ENCODE measurements at regions not wholly inside any gene's neighbourhood (a gene's known extent, or its start where the extent isn't known, plus 50 kb on each side); places are given as distances from the start of the nearest gene placed in this dataset.

GRCh38 chr11:134761386-134761785, 349.3 kb upstream of the B3GAT1 start:
- DNase-seq = no peak

- no peak for DNase-seq
Measured at GRCh38 chr11:134760957-134761356, 348.9 kb upstream of the B3GAT1 start.

GRCh38 chr11:134760299-134760698, 348.3 kb upstream of the B3GAT1 start:
- no peak for DNase-seq

DNA sequence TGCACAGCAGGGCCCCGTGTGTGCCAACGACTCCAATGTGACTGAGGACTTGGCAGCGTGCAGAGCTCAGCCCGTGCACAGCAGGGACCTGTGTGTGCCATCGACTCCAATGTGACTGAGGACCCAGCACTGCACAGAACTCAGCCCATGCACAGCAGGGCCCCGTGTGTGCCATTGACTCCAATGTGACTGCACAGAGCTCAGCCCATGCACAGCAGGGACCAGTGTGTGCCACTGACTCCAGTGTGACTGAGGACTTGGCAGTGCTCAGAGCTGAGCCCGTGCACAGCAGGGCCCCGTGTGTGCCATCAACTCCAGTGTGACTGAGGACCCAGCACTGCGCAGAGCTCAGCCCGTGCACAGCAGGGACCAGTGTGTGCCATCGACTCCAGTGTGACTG, 347.8 kb upstream of the B3GAT1 start:
- DNase-seq = no peak

DNA sequence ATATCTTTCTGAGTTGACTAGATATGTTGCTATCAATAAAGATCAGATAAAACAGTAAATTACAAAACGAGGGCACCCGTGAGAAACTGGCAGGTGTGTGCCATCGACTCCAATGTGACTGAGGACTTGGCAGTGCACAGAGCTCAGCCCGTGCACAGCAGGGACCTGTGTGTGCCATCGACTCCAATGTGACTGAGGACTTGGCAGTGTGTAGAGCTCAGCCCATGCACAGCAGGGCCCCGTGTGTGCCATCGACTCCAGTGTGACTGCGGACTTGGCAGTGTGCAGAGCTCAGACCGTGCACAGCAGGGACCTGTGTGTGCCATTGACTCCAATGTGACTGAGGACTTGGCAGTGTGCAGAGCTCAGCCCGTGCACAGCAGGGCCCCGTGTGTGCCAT, 347.2 kb upstream of the B3GAT1 start:
- DNase-seq = no peak

GRCh38 chr11:134758342-134758931, 346.4 kb upstream of the B3GAT1 start:
- DNase-seq = no peak

DNA sequence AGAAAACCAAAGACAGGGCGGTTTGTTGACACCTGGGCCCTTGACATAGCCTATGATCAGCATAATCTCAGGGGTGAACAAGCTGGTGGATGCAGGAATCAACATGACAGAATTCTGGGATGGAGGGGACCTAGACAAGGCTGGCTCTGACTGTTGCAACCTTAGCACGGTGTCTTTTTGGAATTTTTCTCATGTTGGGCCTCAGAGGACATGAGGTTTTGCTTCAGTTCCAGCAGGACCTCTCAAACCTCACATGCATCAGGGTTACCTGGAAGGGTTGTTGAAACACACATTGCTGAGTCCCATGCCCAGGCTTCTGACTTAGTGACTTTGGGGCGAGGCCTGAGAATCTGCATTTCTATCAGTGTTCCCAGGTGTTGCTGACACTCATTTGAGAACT, 345.6 kb upstream of the B3GAT1 start:
- DNase-seq = no peak

DNA sequence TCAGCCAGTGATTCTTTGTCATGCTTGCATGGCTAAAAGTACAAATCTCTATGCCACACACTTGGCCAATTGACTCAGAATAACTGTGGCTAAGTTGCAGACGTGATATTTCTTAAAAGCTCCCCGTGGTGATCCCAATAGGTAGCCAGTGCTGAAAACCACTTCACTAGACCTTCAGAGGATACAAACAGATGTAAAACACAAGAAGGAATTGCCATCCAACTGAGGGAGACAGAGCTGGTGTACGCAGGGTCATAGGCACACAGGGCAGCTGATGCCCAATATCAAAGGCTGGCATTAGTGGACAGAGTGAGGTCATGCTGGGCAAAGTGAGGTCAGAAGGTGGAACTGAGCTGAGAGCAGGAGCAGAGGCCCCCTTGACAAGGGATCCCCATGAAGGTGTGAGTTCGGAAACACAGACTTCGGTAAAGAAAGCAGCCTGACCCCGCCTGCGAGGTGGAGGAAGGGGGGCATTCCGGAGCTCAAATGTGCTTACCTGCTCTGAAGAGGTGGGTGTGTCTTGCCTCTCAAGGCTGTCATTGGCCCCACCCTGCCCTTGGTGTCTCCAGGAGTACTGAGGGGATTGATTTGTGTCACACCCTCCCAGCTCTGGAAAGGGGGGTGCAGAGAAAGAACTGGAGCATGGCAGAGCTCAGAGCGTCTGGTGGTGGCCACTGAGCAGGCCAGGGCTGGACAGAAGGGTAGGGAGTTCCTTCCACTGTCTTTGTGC, 344.9 kb upstream of the B3GAT1 start:
- no peak for DNase-seq

DNA sequence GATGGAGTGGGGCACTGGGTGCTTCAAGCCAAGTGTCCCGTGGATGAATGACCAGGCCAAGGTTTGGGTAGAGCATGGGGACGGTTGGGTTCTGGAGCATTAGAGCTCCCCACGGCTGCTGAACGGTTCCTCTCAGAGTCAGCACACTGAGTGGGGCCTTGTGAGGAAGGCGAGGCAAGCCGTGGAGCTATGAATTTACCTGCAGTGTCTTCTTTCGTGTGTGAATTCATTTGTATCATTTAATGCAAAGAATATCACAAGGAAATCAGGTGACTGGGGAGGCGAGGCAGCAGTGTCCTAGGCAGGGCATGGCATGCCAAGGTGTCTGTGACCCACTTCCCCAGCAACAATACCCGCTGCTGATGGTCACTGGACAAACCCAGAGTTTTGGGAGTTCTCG, 343.5 kb upstream of the B3GAT1 start:
- no peak for DNase-seq

- DNase-seq = no peak
Measured at GRCh38 chr11:134754521-134755198, 342.6 kb upstream of the B3GAT1 start.

DNA sequence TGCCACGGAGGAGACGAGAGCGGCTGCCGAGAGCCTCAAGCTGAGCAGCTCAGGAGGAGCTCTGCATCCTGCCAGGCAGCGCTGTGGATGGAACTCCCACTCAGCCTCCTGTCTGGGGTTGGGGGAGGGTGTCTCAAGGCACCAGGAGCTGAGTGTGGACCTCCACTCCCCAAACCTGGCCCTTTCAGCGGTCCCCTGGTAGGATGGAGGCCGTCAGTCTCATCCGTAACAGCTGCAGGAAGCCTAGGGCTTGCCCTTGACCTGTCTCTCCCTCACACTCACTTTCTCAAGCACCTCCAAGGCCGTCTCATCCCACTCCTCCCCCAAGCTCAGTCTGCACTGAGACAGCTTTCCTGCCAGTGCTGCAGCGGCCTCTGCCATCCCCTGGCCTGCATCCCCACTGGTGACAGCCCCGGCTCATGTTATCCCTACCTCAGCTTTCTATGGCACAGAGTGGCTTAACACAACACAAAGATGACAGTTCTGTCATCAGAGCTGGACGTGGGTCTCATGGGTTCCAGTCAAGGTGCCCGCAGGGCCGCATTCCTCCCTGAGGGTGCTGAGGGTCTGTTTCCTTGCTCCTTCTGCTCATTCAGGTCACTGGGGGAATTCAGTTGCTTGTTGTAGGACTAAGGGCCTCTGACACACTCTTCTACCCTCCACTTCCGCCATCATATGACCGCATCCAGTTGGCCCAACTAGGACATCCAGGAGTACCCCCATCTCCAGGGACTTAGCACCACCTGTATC, 341.9 kb upstream of the B3GAT1 start:
- no peak for DNase-seq

DNA sequence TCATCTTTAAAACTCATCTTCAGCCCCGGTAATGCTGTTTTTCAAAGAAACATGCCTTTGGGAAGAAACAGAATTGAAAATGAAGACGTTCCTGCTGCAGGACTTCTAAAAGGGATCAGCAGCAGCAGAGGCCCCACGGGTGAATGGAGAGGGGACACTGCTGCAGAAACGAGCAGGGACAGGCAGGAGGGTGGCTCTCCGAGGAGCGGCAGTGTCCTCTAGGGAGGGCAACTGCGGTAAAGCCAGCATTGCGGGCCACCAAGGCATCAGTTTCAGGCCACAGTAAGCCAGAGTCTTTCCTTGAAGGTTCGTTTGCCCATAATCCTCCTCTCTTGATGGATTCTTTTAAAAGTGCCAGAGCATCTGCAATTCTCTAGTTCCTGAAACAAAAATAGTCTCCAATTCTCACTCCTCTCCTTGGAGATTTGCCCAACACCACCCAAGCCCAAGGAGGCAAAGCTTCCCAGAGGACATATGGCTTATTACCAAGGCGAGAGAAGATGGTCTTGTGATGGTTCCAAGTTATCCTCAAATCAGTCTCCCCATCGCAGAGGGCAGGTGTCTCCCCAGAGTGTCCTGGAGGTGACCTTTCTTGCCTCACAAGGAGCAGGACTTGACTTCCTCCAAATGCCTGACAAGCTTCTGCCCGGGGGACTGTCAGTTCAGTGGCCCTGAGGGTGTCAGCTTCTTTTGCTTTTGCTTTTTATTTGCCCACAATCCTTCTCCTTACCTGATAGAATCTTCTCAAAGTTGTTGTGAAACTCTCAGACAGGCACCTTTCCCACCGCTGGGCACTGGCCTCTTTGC, 341.1 kb upstream of the B3GAT1 start:
- DNase-seq = no peak

GRCh38 chr11:134752526-134752925, 340.5 kb upstream of the B3GAT1 start:
- no peak for DNase-seq

DNA sequence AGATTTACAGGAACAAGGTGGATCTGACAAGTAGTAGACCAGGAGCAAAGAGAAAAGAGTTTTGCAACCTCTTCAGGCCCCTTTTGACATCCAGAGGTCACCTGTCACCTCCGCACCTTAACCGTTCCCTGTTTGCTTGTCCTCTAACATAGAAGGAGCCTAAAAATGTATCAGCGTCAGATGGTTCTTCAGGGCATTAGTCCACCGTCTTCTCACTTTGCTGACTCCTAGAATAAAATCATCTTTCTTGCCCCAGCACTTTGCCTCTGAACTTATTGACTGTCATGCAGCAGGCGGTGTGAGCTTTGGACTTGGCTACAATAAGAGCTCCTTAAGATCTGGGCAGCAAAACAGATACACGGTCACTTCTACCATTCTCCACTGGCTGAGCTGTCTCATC, 339.7 kb upstream of the B3GAT1 start:
- no peak for DNase-seq

DNA sequence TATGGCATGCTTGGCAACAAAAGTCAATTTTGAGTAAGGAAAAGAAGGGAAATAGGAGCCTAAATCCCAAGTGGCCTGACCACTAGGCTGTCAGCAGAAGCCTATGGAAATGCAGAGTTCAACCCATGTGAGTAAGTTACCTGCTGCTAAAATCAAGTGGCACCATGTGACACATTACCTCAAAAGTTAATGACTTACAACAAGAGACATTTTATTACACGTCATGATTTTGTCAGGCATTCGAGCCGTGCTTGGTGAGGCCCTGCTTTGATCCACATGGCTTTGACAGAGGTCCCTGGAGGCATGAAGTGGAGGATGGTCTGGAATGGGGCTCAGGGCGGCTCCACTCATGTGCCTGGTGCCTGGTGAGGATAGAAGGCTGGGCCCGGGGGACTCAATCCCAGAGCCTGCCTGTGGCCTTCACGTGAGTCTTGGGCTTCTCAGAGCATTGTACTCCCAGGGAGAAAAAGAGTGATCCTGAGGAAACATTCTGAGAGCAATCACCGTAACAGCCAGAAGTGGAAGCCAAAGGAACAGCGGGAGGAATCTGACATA, 339.1 kb upstream of the B3GAT1 start:
- DNase-seq = no peak

- DNase-seq = no peak
Measured at GRCh38 chr11:134750619-134751018, 338.6 kb upstream of the B3GAT1 start.

GRCh38 chr11:134749040-134749839, 337.2 kb upstream of the B3GAT1 start:
- no peak for DNase-seq

GRCh38 chr11:134746609-134747008, 334.6 kb upstream of the B3GAT1 start:
- no peak for DNase-seq

- DNase-seq = no peak
Measured at GRCh38 chr11:134745456-134745855, 333.4 kb upstream of the B3GAT1 start.

DNA sequence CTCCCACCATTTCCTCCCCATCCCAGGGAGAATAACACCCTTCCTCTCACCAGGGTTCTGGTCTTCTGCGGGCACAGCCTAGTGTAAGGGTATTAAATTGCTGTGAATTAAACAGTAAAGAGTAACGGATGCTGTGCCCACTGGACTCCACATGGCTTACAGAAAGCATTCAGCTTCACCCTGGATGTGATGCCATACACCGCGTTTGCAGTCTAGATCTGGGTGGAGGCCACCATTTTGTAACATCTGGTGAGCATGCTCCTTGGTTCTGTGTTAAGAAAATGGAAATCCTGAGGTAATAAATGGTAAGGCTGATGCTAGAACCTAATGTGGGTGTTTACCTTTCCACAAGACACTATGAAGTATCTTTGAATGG, 331.8 kb upstream of the B3GAT1 start:
- no peak for DNase-seq

All from muscle of arm (tissue), 1 donor.